ENCODE measurements at regions not wholly inside any gene's neighbourhood (a gene's known extent, or its start where the extent isn't known, plus 50 kb on each side); places are given as distances from the start of the nearest gene placed in this dataset.
"Not testable (repeated sequence)": the region's sequence is repeated elsewhere in the genome, so short reads cannot be mapped to it uniquely, and the experiment has no call there.

- DNase-seq = no peak
Observed at GRCh38 chr10:121339114-121339513, 259.1 kb downstream of the FGFR2 start.

DNA sequence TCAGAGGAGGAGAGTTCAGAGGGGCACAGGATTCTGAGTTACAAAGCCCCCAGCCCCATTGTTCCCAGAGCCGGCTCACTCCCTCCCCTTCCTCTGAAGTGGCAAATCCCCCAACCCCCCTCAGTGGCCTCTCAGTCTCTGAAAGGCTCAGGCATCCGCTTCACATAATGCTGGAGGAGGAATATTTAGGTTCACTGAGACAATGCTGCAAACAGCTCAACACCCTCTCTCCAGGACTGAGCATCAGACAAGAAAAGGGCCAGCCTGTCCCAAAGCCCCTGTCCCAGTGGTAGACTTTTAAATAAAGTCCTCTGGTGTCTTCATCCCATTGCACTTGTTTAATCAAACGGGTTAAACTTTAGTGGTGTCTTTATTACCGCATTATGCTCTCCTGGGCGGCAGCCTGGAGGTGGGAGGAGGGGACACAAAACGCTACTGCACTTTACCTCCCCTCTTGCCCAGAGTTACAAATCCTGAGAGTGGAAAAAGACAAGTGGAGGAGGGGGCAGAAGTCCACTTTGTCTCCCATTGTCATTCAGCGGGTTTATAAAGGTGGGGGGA lies 257.9 kb downstream of the FGFR2 start:
- DNase-seq = no peak

DNA sequence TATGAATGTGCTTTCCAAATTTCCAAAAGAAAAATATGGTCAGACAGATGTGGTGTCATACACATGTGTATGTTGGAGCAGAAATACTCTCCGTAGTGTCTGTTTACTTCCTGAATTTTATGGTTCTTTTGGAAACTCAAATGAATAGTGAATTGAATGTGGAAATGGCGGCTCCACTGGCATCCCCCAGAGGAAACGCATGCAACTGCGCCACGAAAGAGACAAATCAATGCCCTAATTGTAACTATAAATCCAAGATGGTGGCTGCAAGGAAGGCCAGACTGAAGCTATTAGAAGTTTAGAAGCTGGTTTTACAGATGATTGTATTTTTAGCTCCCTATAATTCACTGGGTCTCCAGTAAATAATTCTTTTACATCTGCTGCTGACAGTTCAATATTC lies 246.7 kb downstream of the FGFR2 start:
- DNase-seq = no peak

DNA sequence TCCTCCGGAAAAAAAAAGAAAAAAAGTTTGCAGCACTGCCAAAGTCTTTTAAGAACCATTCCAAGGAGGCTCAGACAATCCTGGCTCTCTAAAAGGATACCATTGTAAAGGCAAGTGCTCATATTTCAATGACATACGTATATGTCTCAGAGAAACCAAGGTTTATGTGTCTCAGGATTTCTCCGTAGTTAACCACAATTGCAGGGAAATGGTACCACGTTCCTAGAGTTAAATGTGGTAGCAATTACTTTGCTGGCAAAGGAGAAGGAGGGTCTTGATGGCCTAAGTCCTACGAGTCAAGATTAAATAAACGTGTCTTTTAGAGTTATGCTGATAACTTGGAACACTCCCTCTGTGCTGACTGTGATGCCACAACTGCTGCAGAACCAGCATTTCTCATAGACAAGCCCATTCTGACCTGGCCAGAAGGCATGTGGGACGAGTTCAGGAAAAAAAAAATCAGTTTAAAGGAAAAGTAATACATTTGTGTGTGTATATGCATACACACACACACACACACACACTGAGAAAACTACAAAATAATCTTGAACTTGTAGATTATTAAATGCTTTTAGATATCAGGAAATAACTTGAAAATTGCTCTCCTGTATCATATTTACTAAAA lies 245.9 kb downstream of the FGFR2 start:
- no peak for DNase-seq

GRCh38 chr10:121355161-121355560 lies 243.1 kb downstream of the FGFR2 start:
- no peak for DNase-seq

DNA sequence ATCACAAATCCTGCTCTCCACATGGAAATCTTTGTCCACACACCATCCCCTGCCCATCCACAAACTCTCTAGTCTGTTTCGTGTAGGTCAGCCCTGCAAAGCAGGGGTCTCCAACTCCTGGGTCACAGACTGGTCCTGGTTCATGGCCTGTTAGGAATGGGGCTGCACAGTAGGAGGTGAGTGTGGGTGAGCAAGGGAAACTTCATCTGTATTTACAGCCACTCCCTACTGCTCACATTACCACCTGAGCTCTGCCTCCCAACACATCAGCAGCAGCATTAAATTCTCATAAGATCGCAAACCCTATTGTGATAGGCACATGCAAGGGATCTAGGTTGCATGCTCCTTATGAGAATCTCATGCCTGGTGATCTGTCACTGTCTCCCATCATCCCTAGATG lies 242.1 kb downstream of the FGFR2 start:
- no peak for DNase-seq

DNA sequence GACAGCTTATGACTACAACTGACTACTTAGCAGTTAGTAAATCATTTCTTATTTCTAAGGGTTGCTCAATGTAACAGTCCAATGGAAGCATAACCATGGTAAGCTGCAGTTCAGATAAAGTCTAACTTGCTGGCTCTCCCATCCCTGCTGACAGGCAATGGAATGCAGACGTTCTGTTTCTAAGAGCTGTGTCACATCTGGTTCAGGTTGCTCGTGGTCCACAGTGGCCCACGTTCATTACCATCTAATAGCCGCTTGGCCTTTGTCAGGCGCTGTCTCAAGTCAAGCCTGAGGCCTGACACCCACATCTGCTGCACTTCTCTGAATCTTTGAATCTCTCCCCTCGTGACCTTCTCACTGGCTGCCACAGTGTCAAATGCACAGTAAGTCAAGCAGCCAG lies 240.8 kb downstream of the FGFR2 start:
- DNase-seq = no peak

- no peak for DNase-seq
Observed at GRCh38 chr10:121362026-121362425, 236.2 kb downstream of the FGFR2 start.

GRCh38 chr10:121365566-121365965 lies 232.7 kb downstream of the FGFR2 start:
- no peak for DNase-seq

DNA sequence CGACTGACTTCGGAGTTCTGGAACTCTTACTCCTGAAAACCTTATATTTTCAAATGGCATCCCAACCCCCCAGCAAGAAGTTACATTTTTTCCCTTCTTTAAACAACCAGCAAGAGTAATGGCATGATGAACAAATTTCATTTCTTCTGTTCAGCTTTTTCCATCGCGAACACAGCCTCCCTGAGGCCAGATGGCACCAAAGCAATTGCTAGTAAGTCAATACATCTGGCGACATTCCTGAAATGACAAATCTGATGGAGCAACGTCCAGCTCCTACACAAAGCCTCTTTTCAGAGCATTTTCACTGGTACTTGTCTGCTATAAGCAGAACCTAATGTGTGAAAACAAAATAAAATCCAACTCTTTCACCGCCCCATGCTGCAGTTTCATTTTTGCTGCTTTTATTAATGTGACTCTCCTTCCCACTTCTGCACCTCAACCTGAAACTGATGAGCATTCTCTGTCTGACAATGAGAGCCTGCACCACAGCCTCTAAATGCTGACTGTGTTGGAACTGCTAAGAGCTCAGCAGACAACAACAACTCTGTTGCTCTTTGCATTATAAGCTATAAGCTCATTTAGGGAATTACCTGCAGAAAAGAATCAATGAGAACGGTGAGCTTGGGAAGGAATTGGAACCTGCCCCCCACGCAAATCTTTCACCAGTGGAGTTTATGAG lies 229.8 kb downstream of the FGFR2 start:
- no peak for DNase-seq

GRCh38 chr10:121369616-121370015 lies 228.6 kb downstream of the FGFR2 start:
- no peak for DNase-seq

DNA sequence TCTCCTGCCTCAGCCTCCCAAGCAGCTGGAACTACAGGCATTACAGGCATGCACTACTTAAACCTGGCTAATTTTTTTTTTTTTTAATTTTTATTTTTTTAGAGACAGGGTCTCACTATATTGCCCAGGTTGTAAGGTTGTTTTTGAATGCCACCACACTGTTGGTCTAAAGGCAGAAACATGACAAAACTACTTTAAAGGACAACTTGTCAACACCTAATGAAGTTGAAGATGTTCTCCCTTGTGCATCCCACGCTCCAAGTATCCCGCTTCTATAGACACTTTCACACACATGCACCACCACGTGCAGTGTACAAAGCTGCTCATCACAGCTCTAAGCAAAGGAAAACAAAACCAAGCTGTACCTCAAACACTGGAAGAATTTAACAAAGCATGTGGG lies 226.4 kb downstream of the FGFR2 start:
- DNase-seq = no peak

- no peak for DNase-seq
Observed at GRCh38 chr10:121373411-121373810, 224.8 kb downstream of the FGFR2 start.

DNA sequence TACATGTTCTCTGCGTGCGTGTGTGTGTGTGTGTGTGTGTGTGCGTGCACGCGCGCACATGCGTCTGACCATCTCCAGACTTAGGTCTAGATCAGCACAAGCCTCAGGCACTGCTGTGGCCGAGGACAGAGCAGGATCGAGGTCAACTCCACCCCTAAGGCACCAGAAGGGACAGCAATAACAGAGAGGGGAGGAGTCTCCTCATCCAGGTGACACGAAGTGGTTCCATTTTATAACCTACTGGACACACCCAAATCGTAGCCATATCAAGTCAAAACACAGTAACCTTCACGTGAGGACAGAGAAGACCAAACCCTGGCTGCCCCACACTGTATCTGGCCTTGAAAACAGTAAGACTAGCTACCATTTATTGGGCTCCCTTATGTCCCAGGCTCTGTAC lies 224.1 kb downstream of the FGFR2 start:
- no peak for DNase-seq

GRCh38 chr10:121375172-121375571 lies 223.1 kb downstream of the FGFR2 start:
- DNase-seq = no peak

GRCh38 chr10:121378251-121378801 lies 219.9 kb downstream of the FGFR2 start:
- no peak for DNase-seq

DNA sequence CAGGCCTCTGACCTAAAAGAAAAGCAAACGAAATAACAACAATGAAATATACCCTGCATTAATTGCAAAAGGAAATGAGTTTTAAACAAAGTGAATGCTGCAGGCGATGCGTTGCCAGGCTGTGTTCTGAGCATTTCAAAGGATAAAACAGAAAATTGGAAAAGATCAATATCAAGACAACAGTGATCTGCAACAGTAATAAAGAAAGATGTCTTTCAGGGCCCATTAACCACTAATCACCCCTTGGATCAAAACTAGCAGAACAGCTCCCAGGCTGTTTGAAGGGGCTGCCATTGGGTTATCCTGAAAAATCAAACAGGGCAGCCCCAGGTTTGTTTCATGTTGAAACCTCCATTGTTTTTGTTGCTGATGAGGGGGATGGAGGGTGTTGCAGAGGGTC lies 219.2 kb downstream of the FGFR2 start:
- no peak for DNase-seq

- DNase-seq = no peak
Observed at GRCh38 chr10:121380211-121380610, 218.0 kb downstream of the FGFR2 start.

DNA sequence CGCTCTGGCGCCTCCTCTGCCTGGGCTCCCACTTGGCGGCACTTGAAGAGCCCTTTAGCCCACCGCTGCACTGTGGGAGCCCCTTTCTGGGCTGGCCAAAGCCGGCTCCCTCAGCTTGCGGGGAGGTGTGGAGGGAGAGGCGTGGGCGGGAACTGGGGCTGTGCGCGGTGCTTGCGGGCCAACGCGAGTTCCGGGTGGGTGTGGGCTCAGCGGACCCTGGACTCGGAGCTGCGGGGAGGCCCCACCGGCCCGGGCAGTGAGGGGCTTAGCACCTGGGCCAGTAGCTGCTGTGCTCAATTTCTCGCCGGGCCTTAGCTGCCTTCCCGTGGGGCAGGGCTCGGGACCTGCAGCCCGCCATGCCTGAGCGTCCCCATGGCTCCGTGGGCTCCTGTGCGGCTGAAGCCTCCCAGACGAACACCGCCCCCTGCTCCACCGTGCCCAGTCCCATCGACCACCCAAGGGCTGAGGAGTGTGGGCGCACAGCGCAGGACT lies 216.2 kb downstream of the FGFR2 start:
- not testable (repeated sequence) for DNase-seq

- no peak for DNase-seq
Observed at GRCh38 chr10:121385136-121385535, 213.1 kb downstream of the FGFR2 start.

GRCh38 chr10:121392657-121393056 lies 205.6 kb downstream of the FGFR2 start:
- DNase-seq = no peak

GRCh38 chr10:121393522-121393921 lies 204.7 kb downstream of the FGFR2 start:
- no peak for DNase-seq

DNA sequence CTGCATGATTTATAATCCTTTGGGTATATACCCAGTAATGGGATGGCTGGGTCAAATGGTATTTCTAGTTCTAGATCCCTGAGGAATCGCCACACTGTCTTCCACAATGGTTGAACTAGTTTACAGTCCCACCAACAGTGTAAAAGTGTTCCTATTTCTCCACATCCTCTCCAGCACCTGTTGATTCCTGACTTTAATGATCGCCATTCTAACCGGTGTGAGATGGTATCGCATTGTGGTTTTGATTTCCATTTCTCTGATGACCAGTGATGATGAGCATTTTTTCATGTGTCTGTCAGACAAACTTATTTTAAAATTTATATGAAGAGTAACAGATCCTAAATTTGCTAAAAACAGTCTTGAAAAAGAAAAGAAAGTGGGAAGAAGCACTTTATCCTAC lies 197.7 kb downstream of the FGFR2 start:
- DNase-seq = not testable (repeated sequence)

GRCh38 chr10:121403527-121403926 lies 194.7 kb downstream of the FGFR2 start:
- DNase-seq = no peak

All from DMS79 treated with DMSO at 0.1 percent for 48 hours (cell line).